AG10803 (cell line): ENCODE measurements at regions not wholly inside any gene's neighbourhood (a gene's known extent, or its start where the extent isn't known, plus 50 kb on each side); places are given as distances from the start of the nearest gene placed in this dataset.

Experiments used
- DNase-seq: peaks from one replicate; pipeline ENCODE4 v3.0.0; 2010; ENCODE audit warnings: low read depth
- H3K4me3 ChIP-seq: 2 replicates; pipeline ENCODE4 v1.5.1; 2011; ENCODE audit warnings: mild to moderate bottlenecking, low read length, control low read depth
- CTCF ChIP-seq: conservative IDR thresholded peaks from 2 replicates; pipeline ENCODE4 v1.5.1; 2011; ENCODE audit warnings: mild to moderate bottlenecking, low read length, control low read depth, inconsistent platforms

- DNase-seq, result no peak
- no peak for TF ChIP-seq CTCF
- no peak overlapping the region for H3K4me3 ChIP-seq
These were observed 934.3 kb downstream of the TBC1D22A start for GRCh38 chr22:47696776-47697175.

GRCh38 chr22:47695176-47695575, 932.7 kb downstream of the TBC1D22A start:
- no peak overlapping the region for H3K4me3 ChIP-seq
- no peak for DNase-seq
- TF ChIP-seq CTCF, result no peak

- DNase-seq, result no peak
- no peak for TF ChIP-seq CTCF
- H3K4me3 ChIP-seq, result no peak overlapping the region
These were observed 932.2 kb downstream of the TBC1D22A start for GRCh38 chr22:47694536-47695130.

- DNase-seq, result no peak
- TF ChIP-seq CTCF, result no peak
- no peak overlapping the region for H3K4me3 ChIP-seq
These were observed 931.2 kb downstream of the TBC1D22A start for GRCh38 chr22:47693606-47694005.

- DNase-seq, result no peak
- no peak for TF ChIP-seq CTCF
- no peak overlapping the region for H3K4me3 ChIP-seq
These were observed 930.4 kb downstream of the TBC1D22A start for GRCh38 chr22:47692811-47693210.

- no peak for TF ChIP-seq CTCF
- DNase-seq, result no peak
- no peak overlapping the region for H3K4me3 ChIP-seq
These were observed 928.9 kb downstream of the TBC1D22A start for GRCh38 chr22:47691152-47691895.

- no peak for TF ChIP-seq CTCF
- no peak for DNase-seq
These were observed 928.1 kb downstream of the TBC1D22A start for GRCh38 chr22:47690586-47690985.

More at GRCh38 chr22:47690586-47690985, 928.1 kb downstream of the TBC1D22A start:
- no peak overlapping the region for H3K4me3 ChIP-seq
